ENCODE measurements at regions not wholly inside any gene's neighbourhood (a gene's known extent, or its start where the extent isn't known, plus 50 kb on each side); places are given as distances from the start of the nearest gene placed in this dataset.

GRCh38 chr6:8174571-8174970 lies 72.2 kb upstream of the EEF1E1 start:
- DNase-seq (ENCODE audit: low spot score): no peak
- Mint-ChIP-seq H3K27me3 (ENCODE audit: insufficient read depth, low read depth) (peaks cover 2% of the 10 kb centered on the region), H3K4me1 (peaks cover 17% of the 10 kb centered on the region), H3K9me3 (peaks cover 9% of the 10 kb centered on the region), H3K27ac (no peak overlapping the region), H3K4me3 (no peak overlapping the region), H3K36me3 (no peaks in the 10 kb centered on the region)
- peaks cover 3% of the 10 kb centered on the region for H3K4me1 ChIP-seq
- no peak overlapping the region for H2AFZ ChIP-seq (replicated peaks)
- H4K20me1 ChIP-seq (ENCODE audit: low read depth): no peaks in the 10 kb centered on the region
- no peak overlapping the region for H3K4me3 ChIP-seq
- H3K36me3 ChIP-seq: no peaks in the 10 kb centered on the region
- H3K9ac ChIP-seq: no peak overlapping the region
- TF ChIP-seq EZH2phosphoT487 (IDR thresholded peaks at IDR 0.05) (no peak), EZH2 (IDR thresholded peaks at IDR 0.05) (no peak)
- TF ChIP-seq, protein P1, sequence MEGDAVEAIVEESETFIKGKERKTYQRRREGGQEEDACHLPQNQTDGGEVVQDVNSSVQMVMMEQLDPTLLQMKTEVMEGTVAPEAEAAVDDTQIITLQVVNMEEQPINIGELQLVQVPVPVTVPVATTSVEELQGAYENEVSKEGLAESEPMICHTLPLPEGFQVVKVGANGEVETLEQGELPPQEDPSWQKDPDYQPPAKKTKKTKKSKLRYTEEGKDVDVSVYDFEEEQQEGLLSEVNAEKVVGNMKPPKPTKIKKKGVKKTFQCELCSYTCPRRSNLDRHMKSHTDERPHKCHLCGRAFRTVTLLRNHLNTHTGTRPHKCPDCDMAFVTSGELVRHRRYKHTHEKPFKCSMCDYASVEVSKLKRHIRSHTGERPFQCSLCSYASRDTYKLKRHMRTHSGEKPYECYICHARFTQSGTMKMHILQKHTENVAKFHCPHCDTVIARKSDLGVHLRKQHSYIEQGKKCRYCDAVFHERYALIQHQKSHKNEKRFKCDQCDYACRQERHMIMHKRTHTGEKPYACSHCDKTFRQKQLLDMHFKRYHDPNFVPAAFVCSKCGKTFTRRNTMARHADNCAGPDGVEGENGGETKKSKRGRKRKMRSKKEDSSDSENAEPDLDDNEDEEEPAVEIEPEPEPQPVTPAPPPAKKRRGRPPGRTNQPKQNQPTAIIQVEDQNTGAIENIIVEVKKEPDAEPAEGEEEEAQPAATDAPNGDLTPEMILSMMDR (IDR thresholded peaks at IDR 0.05): no peak
- H3K9me3 ChIP-seq (ENCODE audit: low read depth): no peaks in the 10 kb centered on the region
- no peaks in the 10 kb centered on the region for H3K79me2 ChIP-seq (ENCODE audit: low read depth)
- no peak overlapping the region for H3K4me2 ChIP-seq
- H3F3A ChIP-seq (ENCODE audit: low read depth): peaks cover 1% of the 10 kb centered on the region
- H3K27ac ChIP-seq: no peak overlapping the region
- H3K27me3 ChIP-seq: no peaks in the 10 kb centered on the region

DNA sequence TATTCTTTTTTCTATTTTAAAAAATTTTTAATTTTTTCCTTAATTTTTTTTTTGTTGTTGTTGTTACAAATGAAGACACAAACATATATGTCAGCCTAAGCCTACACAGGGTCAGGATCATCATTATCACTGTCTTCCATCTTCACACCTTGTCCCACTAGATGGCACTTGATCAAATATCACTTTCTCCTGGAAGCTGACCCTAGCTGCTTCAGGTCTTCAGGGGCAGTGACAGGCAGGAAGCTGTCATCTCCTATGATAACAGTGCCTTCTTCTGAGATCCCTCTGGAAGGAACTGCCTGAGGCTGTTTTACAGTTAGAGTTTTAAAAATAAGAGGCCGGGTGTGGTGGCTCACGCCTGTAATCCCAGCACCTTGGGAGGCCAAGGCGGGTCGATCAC lies 70.2 kb upstream of the EEF1E1 start:
- no peak overlapping the region for H3K4me3 Mint-ChIP-seq
- Histone ChIP-seq H3K9ac (no peak overlapping the region), H3K36me3 (no peaks in the 10 kb centered on the region), H3K9me3 (ENCODE audit: low read depth) (no peaks in the 10 kb centered on the region), H3K4me1 (no peaks in the 10 kb centered on the region), H3K27me3 (no peaks in the 10 kb centered on the region), H3F3A (ENCODE audit: low read depth) (no peaks in the 10 kb centered on the region), H4K20me1 (ENCODE audit: low read depth) (no peaks in the 10 kb centered on the region), H3K4me2 (no peak overlapping the region), H3K79me2 (ENCODE audit: low read depth) (no peaks in the 10 kb centered on the region), H3K4me3 (no peak overlapping the region), H2AFZ (replicated peaks) (no peak overlapping the region), H3K27ac (no peak overlapping the region)
- peaks cover 9% of the 10 kb centered on the region for H3K9me3 Mint-ChIP-seq
- H3K27me3 Mint-ChIP-seq (ENCODE audit: insufficient read depth, low read depth): peaks cover 2% of the 10 kb centered on the region
- TF ChIP-seq EZH2phosphoT487 (IDR thresholded peaks at IDR 0.05) (no peak), EZH2 (IDR thresholded peaks at IDR 0.05) (no peak)
- TF ChIP-seq, protein P1 (IDR thresholded peaks at IDR 0.05): no peak
- no peak for DNase-seq (ENCODE audit: low spot score)
- peaks cover 11% of the 10 kb centered on the region for H3K4me1 Mint-ChIP-seq
- no peak overlapping the region for H3K27ac Mint-ChIP-seq
- H3K36me3 Mint-ChIP-seq: no peaks in the 10 kb centered on the region

- H3K79me2 ChIP-seq (ENCODE audit: low read depth): no peaks in the 10 kb centered on the region
- no peak overlapping the region for H3K4me3 ChIP-seq
- no peaks in the 10 kb centered on the region for H3K9me3 ChIP-seq (ENCODE audit: low read depth)
- H3K4me1 ChIP-seq: no peaks in the 10 kb centered on the region
- H3F3A ChIP-seq (ENCODE audit: low read depth): no peaks in the 10 kb centered on the region
- no peaks in the 10 kb centered on the region for H3K36me3 Mint-ChIP-seq
- H3K27ac Mint-ChIP-seq: no peak overlapping the region
- H4K20me1 ChIP-seq (ENCODE audit: low read depth): no peaks in the 10 kb centered on the region
- no peak overlapping the region for H3K4me2 ChIP-seq
- no peaks in the 10 kb centered on the region for H3K36me3 ChIP-seq
- no peak overlapping the region for H3K9ac ChIP-seq
- DNase-seq (ENCODE audit: low spot score): no peak
- no peak overlapping the region for H3K27ac ChIP-seq
- peaks cover 12% of the 10 kb centered on the region for H3K9me3 Mint-ChIP-seq
- H2AFZ ChIP-seq (replicated peaks): peak overlapping the region; percentile 30
- no peak for TF ChIP-seq EZH2 (IDR thresholded peaks at IDR 0.05)
- TF ChIP-seq, protein P1 (IDR thresholded peaks at IDR 0.05): no peak
- TF ChIP-seq EZH2phosphoT487 (IDR thresholded peaks at IDR 0.05): no peak
- H3K27me3 ChIP-seq: no peaks in the 10 kb centered on the region
- peaks cover 8% of the 10 kb centered on the region for H3K4me1 Mint-ChIP-seq
- H3K4me3 Mint-ChIP-seq: no peak overlapping the region
- peaks cover 2% of the 10 kb centered on the region for H3K27me3 Mint-ChIP-seq (ENCODE audit: insufficient read depth, low read depth)
Measured at GRCh38 chr6:8170754-8171153, 68.4 kb upstream of the EEF1E1 start.

Measured in neural progenitor cell (in vitro differentiated cells).